ENCODE measurements at regions not wholly inside any gene's neighbourhood (a gene's known extent, or its start where the extent isn't known, plus 50 kb on each side); places are given as distances from the start of the nearest gene placed in this dataset.
"Not testable (repeated sequence)": the region's sequence is repeated elsewhere in the genome, so short reads cannot be mapped to it uniquely, and the experiment has no call there.

GRCh38 chr4:116585246-116585645 is 500.1 kb downstream of the TRAM1L1 start:
- no peaks in the 10 kb centered on the region for H3K9me3 Mint-ChIP-seq
- no peak overlapping the region for H3K4me3 Mint-ChIP-seq
- H3K27ac Mint-ChIP-seq: no peak overlapping the region
- H3K36me3 Mint-ChIP-seq: no peaks in the 10 kb centered on the region
- H3K4me1 Mint-ChIP-seq: no peaks in the 10 kb centered on the region
- DNase-seq: no peak
- no peaks in the 10 kb centered on the region for H3K27me3 Mint-ChIP-seq

- Mint-ChIP-seq H3K9me3 (peaks cover 5% of the 10 kb centered on the region), H3K4me3 (no peak overlapping the region), H3K27me3 (no peaks in the 10 kb centered on the region), H3K4me1 (no peaks in the 10 kb centered on the region), H3K27ac (no peak overlapping the region), H3K36me3 (no peaks in the 10 kb centered on the region)
- DNase-seq: no peak
Observed at GRCh38 chr4:116577321-116577720, 508.1 kb downstream of the TRAM1L1 start.

- Mint-ChIP-seq H3K4me1 (no peaks in the 10 kb centered on the region), H3K27ac (no peak overlapping the region), H3K36me3 (no peaks in the 10 kb centered on the region), H3K27me3 (no peaks in the 10 kb centered on the region), H3K4me3 (no peak overlapping the region), H3K9me3 (peaks cover 6% of the 10 kb centered on the region)
- no peak for DNase-seq
Observed at GRCh38 chr4:116573540-116573939, 511.8 kb downstream of the TRAM1L1 start.

- H3K27me3 Mint-ChIP-seq: no peaks in the 10 kb centered on the region
- no peaks in the 10 kb centered on the region for H3K4me1 Mint-ChIP-seq
- peaks cover 18% of the 10 kb centered on the region for H3K9me3 Mint-ChIP-seq
- no peak overlapping the region for H3K4me3 Mint-ChIP-seq
- no peak for DNase-seq
- H3K36me3 Mint-ChIP-seq: no peaks in the 10 kb centered on the region
- H3K27ac Mint-ChIP-seq: no peak overlapping the region
Observed at GRCh38 chr4:116561768-116562167, 523.6 kb downstream of the TRAM1L1 start.

GRCh38 chr4:116551806-116552205 is 533.6 kb downstream of the TRAM1L1 start:
- no peak for DNase-seq
- Mint-ChIP-seq H3K27ac (no peak overlapping the region), H3K36me3 (no peaks in the 10 kb centered on the region), H3K9me3 (no peaks in the 10 kb centered on the region), H3K4me3 (no peak overlapping the region), H3K27me3 (no peaks in the 10 kb centered on the region), H3K4me1 (no peaks in the 10 kb centered on the region)

- no peaks in the 10 kb centered on the region for H3K27me3 Mint-ChIP-seq
- DNase-seq: no peak
- H3K4me3 Mint-ChIP-seq: no peak overlapping the region
- no peaks in the 10 kb centered on the region for H3K4me1 Mint-ChIP-seq
- H3K9me3 Mint-ChIP-seq: no peaks in the 10 kb centered on the region
- H3K27ac Mint-ChIP-seq: no peak overlapping the region
- no peaks in the 10 kb centered on the region for H3K36me3 Mint-ChIP-seq
Observed at GRCh38 chr4:116547632-116548031, 537.7 kb downstream of the TRAM1L1 start.

- no peak for DNase-seq
- no peaks in the 10 kb centered on the region for H3K36me3 Mint-ChIP-seq
- H3K9me3 Mint-ChIP-seq: no peaks in the 10 kb centered on the region
- no peaks in the 10 kb centered on the region for H3K4me1 Mint-ChIP-seq
- no peaks in the 10 kb centered on the region for H3K27me3 Mint-ChIP-seq
- H3K4me3 Mint-ChIP-seq: no peak overlapping the region
- H3K27ac Mint-ChIP-seq: no peak overlapping the region
Observed at GRCh38 chr4:116546759-116547158, 538.6 kb downstream of the TRAM1L1 start.

- Mint-ChIP-seq H3K27ac (no peak overlapping the region), H3K4me3 (no peak overlapping the region), H3K9me3 (no peaks in the 10 kb centered on the region), H3K4me1 (no peaks in the 10 kb centered on the region), H3K36me3 (no peaks in the 10 kb centered on the region), H3K27me3 (no peaks in the 10 kb centered on the region)
- no peak for DNase-seq
Observed at GRCh38 chr4:116544946-116545345, 540.4 kb downstream of the TRAM1L1 start.

- H3K4me1 Mint-ChIP-seq: no peaks in the 10 kb centered on the region
- DNase-seq: no peak
- H3K9me3 Mint-ChIP-seq: no peaks in the 10 kb centered on the region
- H3K36me3 Mint-ChIP-seq: no peaks in the 10 kb centered on the region
- no peak overlapping the region for H3K27ac Mint-ChIP-seq
- H3K27me3 Mint-ChIP-seq: no peaks in the 10 kb centered on the region
- no peak overlapping the region for H3K4me3 Mint-ChIP-seq
Observed at GRCh38 chr4:116539744-116540143, 545.6 kb downstream of the TRAM1L1 start.

GRCh38 chr4:116537828-116538227 is 547.5 kb downstream of the TRAM1L1 start:
- Mint-ChIP-seq H3K27me3 (no peaks in the 10 kb centered on the region), H3K27ac (no peak overlapping the region), H3K36me3 (no peaks in the 10 kb centered on the region), H3K9me3 (no peaks in the 10 kb centered on the region), H3K4me1 (no peaks in the 10 kb centered on the region), H3K4me3 (no peak overlapping the region)
- no peak for DNase-seq

- H3K27ac Mint-ChIP-seq, H3K36me3 Mint-ChIP-seq, H3K4me1 Mint-ChIP-seq, H3K4me3 Mint-ChIP-seq, DNase-seq, H3K9me3 Mint-ChIP-seq, H3K27me3 Mint-ChIP-seq: not testable (repeated sequence)
Observed at GRCh38 chr4:116536024-116536423, 549.4 kb downstream of the TRAM1L1 start.

GRCh38 chr4:116531870-116532269 is 553.5 kb downstream of the TRAM1L1 start:
- no peak overlapping the region for H3K27ac Mint-ChIP-seq
- H3K4me3 Mint-ChIP-seq: no peak overlapping the region
- no peak for DNase-seq
- H3K27me3 Mint-ChIP-seq: no peaks in the 10 kb centered on the region
- no peaks in the 10 kb centered on the region for H3K4me1 Mint-ChIP-seq
- H3K9me3 Mint-ChIP-seq: peaks cover 2% of the 10 kb centered on the region
- no peaks in the 10 kb centered on the region for H3K36me3 Mint-ChIP-seq

GRCh38 chr4:116531026-116531425 is 554.4 kb downstream of the TRAM1L1 start:
- H3K27me3 Mint-ChIP-seq: no peaks in the 10 kb centered on the region
- peaks cover 2% of the 10 kb centered on the region for H3K9me3 Mint-ChIP-seq
- H3K27ac Mint-ChIP-seq: no peak overlapping the region
- no peak for DNase-seq
- H3K4me3 Mint-ChIP-seq: no peak overlapping the region
- H3K4me1 Mint-ChIP-seq: no peaks in the 10 kb centered on the region
- no peaks in the 10 kb centered on the region for H3K36me3 Mint-ChIP-seq

GRCh38 chr4:116530048-116530447 is 555.3 kb downstream of the TRAM1L1 start:
- no peak for DNase-seq
- H3K9me3 Mint-ChIP-seq: peaks cover 2% of the 10 kb centered on the region
- H3K4me3 Mint-ChIP-seq: no peak overlapping the region
- H3K4me1 Mint-ChIP-seq: no peaks in the 10 kb centered on the region
- no peaks in the 10 kb centered on the region for H3K27me3 Mint-ChIP-seq
- H3K27ac Mint-ChIP-seq: no peak overlapping the region
- no peaks in the 10 kb centered on the region for H3K36me3 Mint-ChIP-seq

- Mint-ChIP-seq H3K27me3 (no peaks in the 10 kb centered on the region), H3K27ac (peak overlapping the region; percentile 5)
Observed at GRCh38 chr4:116529129-116529528, 556.2 kb downstream of the TRAM1L1 start.

GRCh38 chr4:116522922-116523321 is 562.5 kb downstream of the TRAM1L1 start:
- Mint-ChIP-seq H3K27me3 (no peaks in the 10 kb centered on the region), H3K4me3 (no peak overlapping the region)
- no peak for DNase-seq

More at GRCh38 chr4:116529129-116529528, 556.2 kb downstream of the TRAM1L1 start:
- no peaks in the 10 kb centered on the region for H3K36me3 Mint-ChIP-seq
- DNase-seq: no peak
- H3K9me3 Mint-ChIP-seq: peaks cover 2% of the 10 kb centered on the region
- no peaks in the 10 kb centered on the region for H3K4me1 Mint-ChIP-seq
- H3K4me3 Mint-ChIP-seq: no peak overlapping the region

GRCh38 chr4:116520886-116521285 is 564.5 kb downstream of the TRAM1L1 start:
- H3K27ac Mint-ChIP-seq: no peak overlapping the region
- no peaks in the 10 kb centered on the region for H3K36me3 Mint-ChIP-seq

More at GRCh38 chr4:116522922-116523321, 562.5 kb downstream of the TRAM1L1 start:
- Mint-ChIP-seq H3K27ac (no peak overlapping the region), H3K9me3 (peaks cover 2% of the 10 kb centered on the region), H3K4me1 (no peaks in the 10 kb centered on the region), H3K36me3 (no peaks in the 10 kb centered on the region)

More at GRCh38 chr4:116520886-116521285, 564.5 kb downstream of the TRAM1L1 start:
- Mint-ChIP-seq H3K9me3 (peaks cover 10% of the 10 kb centered on the region), H3K4me1 (no peaks in the 10 kb centered on the region), H3K4me3 (no peak overlapping the region), H3K27me3 (no peaks in the 10 kb centered on the region)
- DNase-seq: no peak
